ENCODE measurements at regions not wholly inside any gene's neighbourhood (a gene's known extent, or its start where the extent isn't known, plus 50 kb on each side); places are given as distances from the start of the nearest gene placed in this dataset.

GRCh38 chr16:76201385-76201784 is 75.8 kb upstream of the CNTNAP4 start:
- TF ChIP-seq EP300 (IDR thresholded peaks at IDR 0.05) (no peak), POLR2A (IDR thresholded peaks at IDR 0.05) (no peak)
- TF ChIP-seq, protein P1, sequence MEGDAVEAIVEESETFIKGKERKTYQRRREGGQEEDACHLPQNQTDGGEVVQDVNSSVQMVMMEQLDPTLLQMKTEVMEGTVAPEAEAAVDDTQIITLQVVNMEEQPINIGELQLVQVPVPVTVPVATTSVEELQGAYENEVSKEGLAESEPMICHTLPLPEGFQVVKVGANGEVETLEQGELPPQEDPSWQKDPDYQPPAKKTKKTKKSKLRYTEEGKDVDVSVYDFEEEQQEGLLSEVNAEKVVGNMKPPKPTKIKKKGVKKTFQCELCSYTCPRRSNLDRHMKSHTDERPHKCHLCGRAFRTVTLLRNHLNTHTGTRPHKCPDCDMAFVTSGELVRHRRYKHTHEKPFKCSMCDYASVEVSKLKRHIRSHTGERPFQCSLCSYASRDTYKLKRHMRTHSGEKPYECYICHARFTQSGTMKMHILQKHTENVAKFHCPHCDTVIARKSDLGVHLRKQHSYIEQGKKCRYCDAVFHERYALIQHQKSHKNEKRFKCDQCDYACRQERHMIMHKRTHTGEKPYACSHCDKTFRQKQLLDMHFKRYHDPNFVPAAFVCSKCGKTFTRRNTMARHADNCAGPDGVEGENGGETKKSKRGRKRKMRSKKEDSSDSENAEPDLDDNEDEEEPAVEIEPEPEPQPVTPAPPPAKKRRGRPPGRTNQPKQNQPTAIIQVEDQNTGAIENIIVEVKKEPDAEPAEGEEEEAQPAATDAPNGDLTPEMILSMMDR (IDR thresholded peaks at IDR 0.05), result no peak
- intact Hi-C loops (cut with DNase I), result no loop called here
- no peaks in the 10 kb centered on the region for H3K4me1 ChIP-seq (ENCODE audit: insufficient read depth)
- 50 to 58% (median 55%) methylated on average over 2 of the region's 2 CpGs for WGBS, 3 donors
- DNase-seq, result no peak
- H3K27ac ChIP-seq, result no peak overlapping the region
- H3K4me3 ChIP-seq, result no peak overlapping the region
- no peaks in the 10 kb centered on the region for H3K27me3 ChIP-seq
- no peaks in the 10 kb centered on the region for H3K36me3 ChIP-seq
- H3K9me3 ChIP-seq, result no peaks in the 10 kb centered on the region

DNA sequence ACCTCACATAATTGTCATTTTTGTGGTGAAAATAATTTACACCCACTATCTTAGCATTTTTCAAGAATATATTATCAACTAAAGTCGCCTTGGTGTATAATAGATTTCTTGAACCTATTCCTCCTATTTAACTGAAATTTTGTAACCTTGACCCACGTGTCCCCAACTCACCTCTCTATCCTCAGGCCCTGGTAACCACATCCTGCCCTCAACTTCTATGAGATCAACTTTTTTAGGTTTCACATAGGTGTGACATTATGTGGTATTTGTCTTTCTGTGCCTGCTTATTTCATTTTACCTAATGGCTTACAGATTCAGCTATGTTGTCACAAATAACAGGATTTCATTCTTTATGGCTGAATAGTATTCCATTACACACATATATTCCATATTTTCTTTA is 73.0 kb upstream of the CNTNAP4 start:
- no peaks in the 10 kb centered on the region for H3K9me3 ChIP-seq
- no peak overlapping the region for H3K27ac ChIP-seq
- H3K27me3 ChIP-seq, result no peaks in the 10 kb centered on the region
- intact Hi-C loops (cut with DNase I), result no loop called here
- TF ChIP-seq POLR2A (IDR thresholded peaks at IDR 0.05), result no peak
- no peak for TF ChIP-seq EP300 (IDR thresholded peaks at IDR 0.05)
- TF ChIP-seq, protein P1 (IDR thresholded peaks at IDR 0.05), result no peak
- WGBS, 3 donors, result 62 to 84% (median 81%) methylated on average over 2 of the region's 2 CpGs
- no peak overlapping the region for H3K4me3 ChIP-seq
- H3K4me1 ChIP-seq (ENCODE audit: insufficient read depth), result no peaks in the 10 kb centered on the region
- DNase-seq, result no peak
- no peaks in the 10 kb centered on the region for H3K36me3 ChIP-seq

DNA sequence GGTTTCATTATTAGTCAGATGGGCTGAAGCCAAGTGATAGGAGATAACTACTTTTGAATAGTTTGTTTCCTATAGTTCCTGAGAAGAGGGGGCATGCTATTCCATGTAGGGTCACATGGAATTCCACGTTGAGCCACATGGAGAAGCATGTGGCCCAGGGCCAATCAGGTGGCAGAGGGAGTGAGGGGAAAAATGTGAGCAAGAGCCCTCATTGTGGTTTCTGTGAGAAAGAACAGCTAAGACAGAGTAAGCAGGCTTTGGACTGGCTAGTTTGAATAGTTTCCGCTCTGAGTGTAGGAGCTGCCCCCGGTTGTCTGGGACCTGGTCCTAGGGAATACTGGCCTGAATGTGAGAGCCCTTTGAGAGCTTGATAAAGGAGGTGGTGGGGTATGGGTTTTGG is 69.9 kb upstream of the CNTNAP4 start:
- no peak for TF ChIP-seq EP300 (IDR thresholded peaks at IDR 0.05)
- TF ChIP-seq POLR2A (IDR thresholded peaks at IDR 0.05), result no peak
- TF ChIP-seq, protein P1 (IDR thresholded peaks at IDR 0.05), result no peak
- no peak for DNase-seq
- Histone ChIP-seq H3K4me1 (ENCODE audit: insufficient read depth) (no peaks in the 10 kb centered on the region), H3K27me3 (no peaks in the 10 kb centered on the region), H3K9me3 (no peaks in the 10 kb centered on the region), H3K27ac (no peak overlapping the region), H3K4me3 (no peak overlapping the region), H3K36me3 (no peaks in the 10 kb centered on the region)
- intact Hi-C loops (cut with DNase I), result no loop called here
- WGBS, 3 donors, result 39 to 56% (median 53%) methylated on average over 3 of the region's 3 CpGs

GRCh38 chr16:76210157-76210556 is 67.0 kb upstream of the CNTNAP4 start:
- intact Hi-C loops (cut with DNase I), result no loop called here
- no peaks in the 10 kb centered on the region for H3K4me1 ChIP-seq (ENCODE audit: insufficient read depth)
- no peak overlapping the region for H3K4me3 ChIP-seq
- DNase-seq, result no peak
- no peaks in the 10 kb centered on the region for H3K27me3 ChIP-seq
- TF ChIP-seq POLR2A (IDR thresholded peaks at IDR 0.05) (no peak), EP300 (IDR thresholded peaks at IDR 0.05) (no peak)
- TF ChIP-seq, protein P1 (IDR thresholded peaks at IDR 0.05), result no peak
- 72 to 78% (median 78%) methylated on average over 5 of the region's 5 CpGs for WGBS, 3 donors
- no peak overlapping the region for H3K27ac ChIP-seq
- no peaks in the 10 kb centered on the region for H3K36me3 ChIP-seq
- H3K9me3 ChIP-seq, result no peaks in the 10 kb centered on the region

- TF ChIP-seq EP300 (IDR thresholded peaks at IDR 0.05) (no peak), POLR2A (IDR thresholded peaks at IDR 0.05) (no peak)
- TF ChIP-seq, protein P1 (IDR thresholded peaks at IDR 0.05), result no peak
- Histone ChIP-seq H3K27ac (no peak overlapping the region), H3K4me1 (ENCODE audit: insufficient read depth) (no peaks in the 10 kb centered on the region), H3K36me3 (no peaks in the 10 kb centered on the region), H3K9me3 (no peaks in the 10 kb centered on the region), H3K27me3 (no peaks in the 10 kb centered on the region), H3K4me3 (no peak overlapping the region)
- intact Hi-C loops (cut with DNase I), result no loop called here
- no peak for DNase-seq
These were observed 63.3 kb upstream of the CNTNAP4 start for GRCh38 chr16:76213860-76214259.
